Anterior cingulate cortex (tissue), 58 donors: ENCODE measurements at regions not wholly inside any gene's neighbourhood (a gene's known extent, or its start where the extent isn't known, plus 50 kb on each side); places are given as distances from the start of the nearest gene placed in this dataset.

ENCODE experiments used
- DNase-seq, 58 donors: peaks; one replicate each; lab custom pipeline; 2025; lab: John Stamatoyannopoulos, UW

- DNase-seq = no peak
These were observed 679.5 kb downstream of the MATN1 start for GRCh38 chr1:30043731-30044408.

- no peak for DNase-seq
These were observed 680.1 kb downstream of the MATN1 start for GRCh38 chr1:30043256-30043655.

- no peak for DNase-seq
These were observed 680.8 kb downstream of the MATN1 start for GRCh38 chr1:30042438-30043147.

- DNase-seq = no peak
These were observed 681.5 kb downstream of the MATN1 start for GRCh38 chr1:30041741-30042437.

- no peak for DNase-seq
These were observed 683.0 kb downstream of the MATN1 start for GRCh38 chr1:30040081-30041019.

- no peak for DNase-seq
These were observed 683.9 kb downstream of the MATN1 start for GRCh38 chr1:30039354-30040080.

GRCh38 chr1:30038134-30039025, 685.0 kb downstream of the MATN1 start:
- DNase-seq = no peak

- no peak for DNase-seq
These were observed 685.9 kb downstream of the MATN1 start for GRCh38 chr1:30037251-30038118.

- DNase-seq = no peak
These were observed 686.7 kb downstream of the MATN1 start for GRCh38 chr1:30036666-30037065.

- DNase-seq = no peak
These were observed 687.2 kb downstream of the MATN1 start for GRCh38 chr1:30036229-30036547.

- no peak for DNase-seq
These were observed 687.7 kb downstream of the MATN1 start for GRCh38 chr1:30035522-30036228.

- peak in 28 of 58 donors; percentile 2 to 67 (median 18) for DNase-seq
These were observed 688.5 kb downstream of the MATN1 start for GRCh38 chr1:30034627-30035521.

GRCh38 chr1:30034105-30034626, 689.2 kb downstream of the MATN1 start:
- DNase-seq = peak in 1 of 58 donors; percentile 13

GRCh38 chr1:30033256-30034104, 689.9 kb downstream of the MATN1 start:
- no peak for DNase-seq

GRCh38 chr1:30032302-30032701, 691.1 kb downstream of the MATN1 start:
- DNase-seq = no peak
